Uterus (tissue), 2 donors: ENCODE measurements at regions not wholly inside any gene's neighbourhood (a gene's known extent, or its start where the extent isn't known, plus 50 kb on each side); places are given as distances from the start of the nearest gene placed in this dataset.

Source experiments
- POLR2A ChIP-seq, 2 donors: fragments of 450-650 bp; IDR thresholded peaks; one replicate each; pipeline ENCODE4 v1.6.1; 2016; ENCODE audit warnings: antibody characterized with exemption in 2 of 2, mild to moderate bottlenecking in 1 of 2, moderate library complexity in 1 of 2
- TF ChIP-seq, protein P1 (sequence below), 4 experiments: fragments of 200-600 bp in 2 of 4; fragments of 450-650 bp in 2 of 4; sonication (generic) in 2 of 4; IDR thresholded peaks; one replicate each; pipeline ENCODE4 v1.5.1; 2016 to 2019; ENCODE audit warnings: antibody characterized with exemption in 4 of 4, mild to moderate bottlenecking in 2 of 4, moderate library complexity in 1 of 4

DNA sequence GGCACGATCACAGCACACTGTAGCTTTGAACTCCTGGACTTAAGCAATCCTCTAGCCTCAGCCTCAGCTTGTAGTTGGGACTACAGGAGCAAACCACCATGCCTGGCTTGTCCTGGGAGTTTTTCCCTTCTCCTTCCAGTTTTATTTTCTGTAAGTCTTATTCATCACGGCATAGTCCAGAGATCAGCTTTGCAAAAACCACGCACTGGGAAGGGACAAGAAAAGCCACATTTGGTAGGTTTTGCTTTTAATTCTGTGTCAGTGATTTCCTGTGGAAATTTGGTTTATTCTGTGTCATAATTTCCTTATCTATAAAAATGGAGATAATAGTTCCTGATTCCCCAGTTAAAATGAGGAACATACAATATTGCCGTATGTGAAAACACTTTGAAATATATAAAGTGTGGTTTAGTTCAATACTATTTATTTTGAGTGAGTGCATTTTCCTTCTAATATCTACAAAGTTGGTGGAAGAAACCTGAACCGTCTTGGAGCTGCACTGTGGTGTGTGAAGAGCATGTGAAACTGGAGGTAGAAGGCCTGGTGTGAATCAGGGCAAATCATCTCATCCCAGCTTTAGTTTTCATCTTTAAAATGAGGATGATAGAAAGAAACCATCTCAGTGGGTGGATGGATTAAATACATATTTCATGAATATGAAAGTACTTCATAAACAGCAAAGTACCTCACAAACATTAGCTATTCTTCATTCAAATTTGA, 92.8 kb upstream of the ELL2 start:
- TF ChIP-seq, protein P1, sequence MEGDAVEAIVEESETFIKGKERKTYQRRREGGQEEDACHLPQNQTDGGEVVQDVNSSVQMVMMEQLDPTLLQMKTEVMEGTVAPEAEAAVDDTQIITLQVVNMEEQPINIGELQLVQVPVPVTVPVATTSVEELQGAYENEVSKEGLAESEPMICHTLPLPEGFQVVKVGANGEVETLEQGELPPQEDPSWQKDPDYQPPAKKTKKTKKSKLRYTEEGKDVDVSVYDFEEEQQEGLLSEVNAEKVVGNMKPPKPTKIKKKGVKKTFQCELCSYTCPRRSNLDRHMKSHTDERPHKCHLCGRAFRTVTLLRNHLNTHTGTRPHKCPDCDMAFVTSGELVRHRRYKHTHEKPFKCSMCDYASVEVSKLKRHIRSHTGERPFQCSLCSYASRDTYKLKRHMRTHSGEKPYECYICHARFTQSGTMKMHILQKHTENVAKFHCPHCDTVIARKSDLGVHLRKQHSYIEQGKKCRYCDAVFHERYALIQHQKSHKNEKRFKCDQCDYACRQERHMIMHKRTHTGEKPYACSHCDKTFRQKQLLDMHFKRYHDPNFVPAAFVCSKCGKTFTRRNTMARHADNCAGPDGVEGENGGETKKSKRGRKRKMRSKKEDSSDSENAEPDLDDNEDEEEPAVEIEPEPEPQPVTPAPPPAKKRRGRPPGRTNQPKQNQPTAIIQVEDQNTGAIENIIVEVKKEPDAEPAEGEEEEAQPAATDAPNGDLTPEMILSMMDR (IDR thresholded peaks at IDR 0.05), result no peak
- TF ChIP-seq POLR2A (IDR thresholded peaks at IDR 0.05), result no peak
